Vagina (tissue), 2 donors: ENCODE measurements at regions not wholly inside any gene's neighbourhood (a gene's known extent, or its start where the extent isn't known, plus 50 kb on each side); places are given as distances from the start of the nearest gene placed in this dataset.

Source experiments
- DNase-seq, 2 donors: peaks; one replicate each; pipeline ENCODE4 v3.0.0-alpha.2; 2017; ENCODE audit errors: extremely low spot score in 2 of 2
- H3K27ac ChIP-seq: fragments of 200-600 bp; sonication (generic); one replicate; pipeline ENCODE4 v1.5.1; 2019
- H3K27me3 ChIP-seq: fragments of 200-600 bp; sonication (generic); one replicate; pipeline ENCODE4 v1.5.1; 2019
- H3K36me3 ChIP-seq, 2 donors: fragments of 200-600 bp; sonication (generic); one replicate each; pipeline ENCODE4 v1.5.1; 2017 to 2019
- H3K4me1 ChIP-seq: fragments of 200-600 bp; sonication (generic); one replicate; pipeline ENCODE4 v1.5.1; 2019
- H3K4me3 ChIP-seq, 2 donors: fragments of 200-600 bp; sonication (generic); 1 replicate in 1 of 2; 2 replicates in 1 of 2; pipeline ENCODE4 v1.5.1; 2016 to 2019
- H3K9me3 ChIP-seq: fragments of 200-600 bp; sonication (generic); one replicate; pipeline ENCODE4 v1.5.1; 2019
- POLR2A ChIP-seq, 2 donors: fragments of 450-650 bp; IDR thresholded peaks; one replicate each; pipeline ENCODE4 v1.6.1; 2017; ENCODE audit warnings: antibody characterized with exemption in 2 of 2, mild to moderate bottlenecking in 2 of 2, moderate library complexity in 2 of 2
- POLR2AphosphoS5 ChIP-seq, 2 donors: sonication (generic); formaldehyde crosslinking; IDR thresholded peaks; one replicate each; pipeline ENCODE4 v1.9.0; 2017; ENCODE audit warnings: antibody characterized with exemption in 2 of 2, mild to moderate bottlenecking in 2 of 2, low read depth in 1 of 2; ENCODE audit not compliant: insufficient read depth in 1 of 2
- intact Hi-C: fragments of 100-400 bp; cut with DNase I; formaldehyde crosslinking; loops from one replicate; pipeline ENCODE4 v1.15.1; 2023
- TF ChIP-seq, protein P1 (sequence below), 3 experiments: fragments of 450-650 bp in 2 of 3; fragments of 200-600 bp in 1 of 3; sonication (generic) in 1 of 3; IDR thresholded peaks; one replicate each; pipeline ENCODE4 v1.5.1; 2017 to 2019; ENCODE audit warnings: antibody characterized with exemption in 3 of 3, mild to moderate bottlenecking in 2 of 3, moderate library complexity in 2 of 3

DNA sequence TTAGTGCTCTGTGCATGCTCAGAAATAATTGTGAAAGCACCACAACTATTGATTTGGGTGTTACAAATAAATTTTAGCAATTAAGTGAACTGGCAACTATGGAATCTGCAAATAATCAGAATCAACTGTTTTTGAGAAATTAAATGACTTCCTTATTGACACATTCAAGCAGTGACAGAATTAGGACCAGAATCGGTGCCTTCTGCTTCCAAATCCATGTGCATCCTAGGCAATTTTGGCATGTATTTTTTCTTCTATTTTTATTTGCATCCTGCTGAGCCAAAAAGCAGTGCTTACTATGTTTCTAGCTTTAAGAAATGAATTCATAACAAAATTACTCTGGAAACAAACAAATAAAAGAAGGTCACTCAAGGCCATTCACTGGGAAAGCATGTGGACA is 408.2 kb downstream of the GXYLT1 start:
- TF ChIP-seq, protein P1, sequence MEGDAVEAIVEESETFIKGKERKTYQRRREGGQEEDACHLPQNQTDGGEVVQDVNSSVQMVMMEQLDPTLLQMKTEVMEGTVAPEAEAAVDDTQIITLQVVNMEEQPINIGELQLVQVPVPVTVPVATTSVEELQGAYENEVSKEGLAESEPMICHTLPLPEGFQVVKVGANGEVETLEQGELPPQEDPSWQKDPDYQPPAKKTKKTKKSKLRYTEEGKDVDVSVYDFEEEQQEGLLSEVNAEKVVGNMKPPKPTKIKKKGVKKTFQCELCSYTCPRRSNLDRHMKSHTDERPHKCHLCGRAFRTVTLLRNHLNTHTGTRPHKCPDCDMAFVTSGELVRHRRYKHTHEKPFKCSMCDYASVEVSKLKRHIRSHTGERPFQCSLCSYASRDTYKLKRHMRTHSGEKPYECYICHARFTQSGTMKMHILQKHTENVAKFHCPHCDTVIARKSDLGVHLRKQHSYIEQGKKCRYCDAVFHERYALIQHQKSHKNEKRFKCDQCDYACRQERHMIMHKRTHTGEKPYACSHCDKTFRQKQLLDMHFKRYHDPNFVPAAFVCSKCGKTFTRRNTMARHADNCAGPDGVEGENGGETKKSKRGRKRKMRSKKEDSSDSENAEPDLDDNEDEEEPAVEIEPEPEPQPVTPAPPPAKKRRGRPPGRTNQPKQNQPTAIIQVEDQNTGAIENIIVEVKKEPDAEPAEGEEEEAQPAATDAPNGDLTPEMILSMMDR (IDR thresholded peaks at IDR 0.05) = no peak
- TF ChIP-seq POLR2AphosphoS5 (IDR thresholded peaks at IDR 0.05; ENCODE audit: insufficient read depth in 1 of 2, low read depth in 1 of 2) = no peak
- no peak for TF ChIP-seq POLR2A (IDR thresholded peaks at IDR 0.05)
- Histone ChIP-seq H3K4me1 (no peaks in the 10 kb centered on the region), H3K36me3 (no peaks in the 10 kb centered on the region), H3K27ac (no peak overlapping the region), H3K4me3 (no peak overlapping the region), H3K27me3 (no peaks in the 10 kb centered on the region), H3K9me3 (no peaks in the 10 kb centered on the region)
- no peak for DNase-seq
- intact Hi-C loops = no loop called here

DNA sequence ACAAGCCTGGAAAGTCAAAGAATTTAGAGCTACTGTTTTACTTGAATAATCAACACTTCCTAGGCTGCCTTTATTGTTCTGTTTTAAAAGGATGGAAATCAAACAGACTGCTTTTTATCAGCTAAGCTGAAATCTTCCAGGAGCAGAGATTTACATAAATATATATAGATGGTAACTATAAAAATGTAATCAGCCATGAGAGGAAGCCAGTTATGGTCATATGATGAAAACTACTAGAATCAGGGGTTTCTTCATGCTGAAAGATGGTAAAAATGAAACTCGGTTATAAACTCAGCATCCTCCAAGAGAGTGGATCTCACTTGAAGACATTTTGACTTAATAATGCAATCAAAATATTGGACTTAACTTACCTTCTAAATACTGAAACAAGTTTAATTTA is 413.0 kb downstream of the GXYLT1 start:
- Histone ChIP-seq H3K36me3 (no peaks in the 10 kb centered on the region), H3K27me3 (no peaks in the 10 kb centered on the region), H3K27ac (no peak overlapping the region), H3K4me1 (no peaks in the 10 kb centered on the region), H3K4me3 (no peak overlapping the region), H3K9me3 (no peaks in the 10 kb centered on the region)
- no peak for DNase-seq
- TF ChIP-seq POLR2A (IDR thresholded peaks at IDR 0.05) (no peak), POLR2AphosphoS5 (IDR thresholded peaks at IDR 0.05; ENCODE audit: insufficient read depth in 1 of 2, low read depth in 1 of 2) (no peak)
- TF ChIP-seq, protein P1 (IDR thresholded peaks at IDR 0.05) = no peak
- intact Hi-C loops = no loop called here

DNA sequence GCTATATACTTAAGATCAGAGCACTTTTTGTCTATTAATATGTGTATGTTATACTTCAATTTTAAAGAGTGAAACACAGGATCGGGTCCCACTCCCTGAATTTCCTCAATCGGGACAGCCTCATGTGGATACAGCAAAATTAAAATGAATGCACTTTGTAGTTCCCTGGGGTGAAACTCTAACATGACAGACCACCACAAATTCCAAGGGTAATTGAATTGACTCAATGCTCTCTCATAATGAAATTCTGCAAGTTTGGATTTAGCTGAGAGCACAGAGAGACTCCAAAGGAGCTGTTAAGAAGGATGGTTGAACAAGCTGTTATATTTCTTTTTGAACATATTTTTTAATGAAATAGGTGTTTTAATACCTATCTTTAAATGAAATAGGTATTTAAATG is 413.6 kb downstream of the GXYLT1 start:
- DNase-seq = no peak

DNA sequence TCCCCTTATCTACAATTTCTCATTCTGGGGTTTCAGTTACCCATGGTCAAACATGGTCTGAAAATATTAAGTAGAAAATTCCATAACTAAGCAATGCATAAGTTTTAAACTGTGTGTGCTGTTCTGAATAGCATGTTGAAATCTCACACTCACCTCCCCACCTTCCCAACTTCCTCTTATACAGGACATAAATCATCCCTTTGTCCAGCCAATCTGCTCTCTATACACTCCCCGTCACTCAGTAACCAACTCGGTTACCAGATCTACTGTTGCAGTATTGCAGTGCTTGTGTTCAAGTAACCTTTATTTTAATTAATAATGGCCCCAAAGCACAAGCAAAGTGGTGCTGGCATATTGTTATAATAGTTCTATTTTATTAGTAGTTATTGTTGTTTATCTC is 420.5 kb downstream of the GXYLT1 start:
- H3K27me3 ChIP-seq = no peaks in the 10 kb centered on the region
- no peak for TF ChIP-seq POLR2AphosphoS5 (IDR thresholded peaks at IDR 0.05; ENCODE audit: insufficient read depth in 1 of 2, low read depth in 1 of 2)
- no peak for TF ChIP-seq POLR2A (IDR thresholded peaks at IDR 0.05)
- TF ChIP-seq, protein P1 (IDR thresholded peaks at IDR 0.05) = no peak
- intact Hi-C loops = no loop called here

More for the DNA sequence above, 413.6 kb downstream of the GXYLT1 start:
- Histone ChIP-seq H3K27ac (no peak overlapping the region), H3K9me3 (no peaks in the 10 kb centered on the region), H3K27me3 (no peaks in the 10 kb centered on the region), H3K4me1 (no peaks in the 10 kb centered on the region), H3K36me3 (no peaks in the 10 kb centered on the region), H3K4me3 (no peak overlapping the region)
- intact Hi-C loops = no loop called here
- TF ChIP-seq, protein P1 (IDR thresholded peaks at IDR 0.05) = no peak
- no peak for TF ChIP-seq POLR2A (IDR thresholded peaks at IDR 0.05)

DNA sequence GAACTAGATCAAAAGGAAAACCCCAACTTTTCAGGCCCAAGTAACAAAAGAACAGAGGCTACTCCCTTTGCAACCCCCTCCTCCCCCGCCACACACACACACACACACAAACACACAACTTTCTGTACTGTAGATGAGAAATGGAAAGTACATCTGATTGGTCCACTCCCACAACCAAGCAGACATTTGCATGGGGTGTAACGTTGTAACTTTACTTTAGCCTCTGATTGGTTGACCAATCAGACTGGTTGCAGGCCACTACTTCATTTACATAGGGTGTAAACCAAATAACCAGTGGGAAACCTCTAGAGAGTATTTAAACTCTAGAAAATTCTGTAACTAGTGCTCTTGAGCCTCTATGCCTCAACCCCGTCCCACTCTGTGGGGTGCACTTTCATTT is 425.5 kb downstream of the GXYLT1 start:
- Histone ChIP-seq H3K4me1 (no peaks in the 10 kb centered on the region), H3K36me3 (no peaks in the 10 kb centered on the region)
- intact Hi-C loops = no loop called here

More for the DNA sequence above, 420.5 kb downstream of the GXYLT1 start:
- Histone ChIP-seq H3K4me1 (no peaks in the 10 kb centered on the region), H3K27ac (no peak overlapping the region), H3K9me3 (no peaks in the 10 kb centered on the region), H3K36me3 (no peaks in the 10 kb centered on the region), H3K4me3 (no peak overlapping the region)
- no peak for DNase-seq

More for the DNA sequence above, 425.5 kb downstream of the GXYLT1 start:
- no peaks in the 10 kb centered on the region for H3K27me3 ChIP-seq
- H3K9me3 ChIP-seq = no peaks in the 10 kb centered on the region
- TF ChIP-seq POLR2AphosphoS5 (IDR thresholded peaks at IDR 0.05; ENCODE audit: insufficient read depth in 1 of 2, low read depth in 1 of 2) = no peak
- TF ChIP-seq, protein P1 (IDR thresholded peaks at IDR 0.05) = no peak
- H3K27ac ChIP-seq = no peak overlapping the region
- no peak overlapping the region for H3K4me3 ChIP-seq
- DNase-seq = no peak
